Activated naive CD8-positive, alpha-beta T cell treated with anti-CD3 and anti-CD28 coated beads for 36 hours (primary cell): ENCODE measurements at regions not wholly inside any gene's neighbourhood (a gene's known extent, or its start where the extent isn't known, plus 50 kb on each side); places are given as distances from the start of the nearest gene placed in this dataset.

Experiments used
- DNase-seq: peaks from one replicate; pipeline ENCODE4 v3.0.0; 2021
- H3K27ac Mint-ChIP-seq: one replicate; pipeline ENCODE4 v1.8.0; 2022; ENCODE audit warnings: mild to moderate bottlenecking, moderate library complexity, mixed read lengths
- H3K27me3 Mint-ChIP-seq: one replicate; pipeline ENCODE4 v1.8.0; 2022; ENCODE audit warnings: mild to moderate bottlenecking, mixed read lengths
- H3K36me3 Mint-ChIP-seq: one replicate; pipeline ENCODE4 v1.8.0; 2021; ENCODE audit warnings: mild to moderate bottlenecking, mixed read lengths
- H3K4me1 Mint-ChIP-seq: one replicate; pipeline ENCODE4 v1.8.0; 2021; ENCODE audit warnings: mixed read lengths
- H3K4me3 Mint-ChIP-seq: one replicate; pipeline ENCODE4 v1.8.0; 2022; ENCODE audit warnings: mild to moderate bottlenecking, moderate library complexity, mixed read lengths
- H3K9me3 Mint-ChIP-seq: one replicate; pipeline ENCODE4 v1.8.0; 2022; ENCODE audit warnings: mixed read lengths

DNA sequence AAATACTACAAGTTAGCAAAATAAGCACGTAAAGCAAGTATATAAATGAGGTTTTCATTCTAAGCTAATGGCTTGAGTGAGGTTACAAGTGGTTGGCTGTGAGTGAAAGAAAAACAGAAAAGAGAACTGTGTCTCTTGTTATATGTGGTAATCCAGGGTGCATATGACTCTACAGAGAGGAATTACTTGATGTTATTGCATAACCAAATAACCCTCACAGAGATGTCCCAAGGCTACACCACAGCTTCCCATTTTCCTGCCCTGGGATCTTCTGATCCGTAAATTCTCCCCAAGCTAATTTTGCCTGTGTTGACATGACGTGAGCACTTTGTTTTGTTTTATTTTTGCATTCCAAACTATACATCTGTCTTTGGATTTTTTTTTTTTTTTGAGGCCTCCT, 470.0 kb upstream of the INTU start:
- H3K9me3 Mint-ChIP-seq, result peaks cover 4% of the 10 kb centered on the region
- no peak for DNase-seq
- no peak overlapping the region for H3K27ac Mint-ChIP-seq
- no peaks in the 10 kb centered on the region for H3K27me3 Mint-ChIP-seq
- no peaks in the 10 kb centered on the region for H3K4me1 Mint-ChIP-seq
- H3K36me3 Mint-ChIP-seq, result no peaks in the 10 kb centered on the region
- no peak overlapping the region for H3K4me3 Mint-ChIP-seq

- DNase-seq, result no peak
- no peaks in the 10 kb centered on the region for H3K36me3 Mint-ChIP-seq
- H3K27me3 Mint-ChIP-seq, result no peaks in the 10 kb centered on the region
- H3K27ac Mint-ChIP-seq, result no peak overlapping the region
- no peak overlapping the region for H3K4me3 Mint-ChIP-seq
- no peaks in the 10 kb centered on the region for H3K4me1 Mint-ChIP-seq
- H3K9me3 Mint-ChIP-seq, result peaks cover 2% of the 10 kb centered on the region
Observed at GRCh38 chr4:127165971-127166370, 466.8 kb upstream of the INTU start.

DNA sequence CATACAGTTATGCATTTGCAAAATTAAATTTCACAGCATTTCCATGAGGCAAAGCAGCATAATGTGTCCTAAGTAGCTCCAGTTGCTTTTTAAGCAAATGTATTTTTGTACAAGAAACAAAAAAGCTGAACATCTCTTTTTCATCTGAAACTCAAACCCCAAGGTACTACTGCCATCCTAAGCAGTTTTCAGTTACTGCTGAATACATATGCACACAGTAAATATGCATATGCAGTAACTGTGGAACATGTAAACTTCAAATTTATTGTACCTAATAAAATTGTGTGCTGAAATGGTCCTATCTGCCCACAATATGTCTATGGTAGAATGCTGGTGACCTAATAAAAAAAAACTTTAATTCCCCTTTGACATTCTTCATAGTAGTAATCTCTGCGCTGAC, 458.6 kb upstream of the INTU start:
- DNase-seq, result no peak
- no peaks in the 10 kb centered on the region for H3K36me3 Mint-ChIP-seq
- H3K4me1 Mint-ChIP-seq, result no peaks in the 10 kb centered on the region
- no peaks in the 10 kb centered on the region for H3K27me3 Mint-ChIP-seq
- no peak overlapping the region for H3K4me3 Mint-ChIP-seq
- no peaks in the 10 kb centered on the region for H3K9me3 Mint-ChIP-seq
- H3K27ac Mint-ChIP-seq, result no peak overlapping the region

- Mint-ChIP-seq H3K4me1 (no peaks in the 10 kb centered on the region), H3K27me3 (no peaks in the 10 kb centered on the region), H3K9me3 (no peaks in the 10 kb centered on the region), H3K36me3 (no peaks in the 10 kb centered on the region), H3K27ac (no peak overlapping the region), H3K4me3 (no peak overlapping the region)
- DNase-seq, result no peak
Observed at GRCh38 chr4:127174616-127175015, 458.1 kb upstream of the INTU start.

DNA sequence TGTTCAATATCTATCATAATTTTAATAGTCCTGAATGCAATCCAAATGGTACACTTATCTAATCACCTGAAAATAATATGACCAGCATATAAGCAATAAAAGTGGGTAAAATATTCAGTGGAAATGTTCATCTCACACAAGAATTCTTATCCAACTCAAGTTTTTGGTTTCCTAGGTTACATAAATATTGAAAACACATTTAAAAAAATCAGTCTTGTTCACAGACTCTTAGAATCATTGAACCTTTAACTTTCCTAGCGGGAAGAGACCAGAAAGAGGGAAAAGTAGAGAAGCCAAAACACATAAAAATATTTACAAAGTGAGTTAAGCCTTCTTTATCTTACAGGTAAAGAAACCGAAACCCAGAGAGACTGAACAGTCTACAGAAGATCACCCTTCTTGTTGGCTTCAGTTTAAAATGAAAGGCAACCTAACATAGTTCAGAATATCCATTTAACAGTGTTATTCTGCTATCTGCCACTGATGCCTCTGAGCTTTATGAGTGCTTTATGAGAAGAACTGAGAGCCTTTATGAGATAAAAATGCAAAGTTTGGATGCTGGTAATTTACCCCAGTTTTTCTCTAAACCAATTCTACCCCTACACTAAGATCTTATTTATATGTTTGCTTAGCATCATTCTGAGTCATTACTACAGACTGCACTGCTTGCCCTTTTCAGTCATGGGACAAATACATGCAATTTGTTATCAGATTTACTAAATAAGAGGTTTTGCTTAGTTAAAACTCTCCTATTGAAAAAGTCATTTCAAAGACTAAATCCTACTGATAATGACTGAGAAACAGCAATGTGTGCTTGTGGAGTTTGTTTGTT, 453.3 kb upstream of the INTU start:
- Mint-ChIP-seq H3K27ac (no peak overlapping the region), H3K9me3 (peaks cover 8% of the 10 kb centered on the region), H3K4me3 (no peak overlapping the region), H3K36me3 (no peaks in the 10 kb centered on the region), H3K27me3 (no peaks in the 10 kb centered on the region), H3K4me1 (no peaks in the 10 kb centered on the region)
- DNase-seq, result no peak

DNA sequence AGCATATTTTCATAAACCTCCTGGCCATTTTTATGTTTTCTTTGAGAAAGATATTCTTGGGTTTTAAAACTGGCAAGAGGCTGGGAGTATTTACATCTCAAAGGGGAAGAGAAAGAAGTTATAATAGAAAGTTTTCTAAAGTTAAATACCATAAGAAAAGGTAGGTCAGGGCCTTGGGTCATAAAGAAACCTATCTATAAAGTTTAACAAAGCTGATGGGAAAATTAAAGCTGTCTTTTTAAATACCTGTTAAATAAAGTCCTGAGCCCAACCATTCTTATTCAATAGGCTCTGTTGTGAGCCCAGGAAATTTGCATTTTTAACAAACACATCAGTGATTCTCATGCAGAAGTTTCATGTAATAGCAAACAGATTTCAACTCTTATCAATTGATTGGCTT, 451.8 kb upstream of the INTU start:
- H3K4me1 Mint-ChIP-seq, result no peaks in the 10 kb centered on the region
- H3K9me3 Mint-ChIP-seq, result peaks cover 9% of the 10 kb centered on the region
- DNase-seq, result no peak
- H3K4me3 Mint-ChIP-seq, result no peak overlapping the region
- H3K27me3 Mint-ChIP-seq, result no peaks in the 10 kb centered on the region
- no peaks in the 10 kb centered on the region for H3K36me3 Mint-ChIP-seq
- H3K27ac Mint-ChIP-seq, result no peak overlapping the region

- H3K36me3 Mint-ChIP-seq, result no peaks in the 10 kb centered on the region
- H3K27ac Mint-ChIP-seq, result no peak overlapping the region
- peaks cover 9% of the 10 kb centered on the region for H3K9me3 Mint-ChIP-seq
- no peaks in the 10 kb centered on the region for H3K27me3 Mint-ChIP-seq
- no peak for DNase-seq
- no peak overlapping the region for H3K4me3 Mint-ChIP-seq
- no peaks in the 10 kb centered on the region for H3K4me1 Mint-ChIP-seq
Observed at GRCh38 chr4:127182687-127183086, 450.1 kb upstream of the INTU start.

GRCh38 chr4:127188847-127189246, 443.9 kb upstream of the INTU start:
- H3K27ac Mint-ChIP-seq, result no peak overlapping the region
- H3K9me3 Mint-ChIP-seq, result peaks cover 6% of the 10 kb centered on the region
- DNase-seq, result no peak
- H3K4me1 Mint-ChIP-seq, result no peaks in the 10 kb centered on the region
- H3K36me3 Mint-ChIP-seq, result no peaks in the 10 kb centered on the region
- no peak overlapping the region for H3K4me3 Mint-ChIP-seq
- H3K27me3 Mint-ChIP-seq, result no peaks in the 10 kb centered on the region

GRCh38 chr4:127194281-127194680, 438.5 kb upstream of the INTU start:
- no peak overlapping the region for H3K4me3 Mint-ChIP-seq
- H3K27me3 Mint-ChIP-seq, result no peaks in the 10 kb centered on the region
- H3K4me1 Mint-ChIP-seq, result no peaks in the 10 kb centered on the region
- H3K36me3 Mint-ChIP-seq, result no peaks in the 10 kb centered on the region
- H3K9me3 Mint-ChIP-seq, result peaks cover 9% of the 10 kb centered on the region
- no peak for DNase-seq
- no peak overlapping the region for H3K27ac Mint-ChIP-seq

DNA sequence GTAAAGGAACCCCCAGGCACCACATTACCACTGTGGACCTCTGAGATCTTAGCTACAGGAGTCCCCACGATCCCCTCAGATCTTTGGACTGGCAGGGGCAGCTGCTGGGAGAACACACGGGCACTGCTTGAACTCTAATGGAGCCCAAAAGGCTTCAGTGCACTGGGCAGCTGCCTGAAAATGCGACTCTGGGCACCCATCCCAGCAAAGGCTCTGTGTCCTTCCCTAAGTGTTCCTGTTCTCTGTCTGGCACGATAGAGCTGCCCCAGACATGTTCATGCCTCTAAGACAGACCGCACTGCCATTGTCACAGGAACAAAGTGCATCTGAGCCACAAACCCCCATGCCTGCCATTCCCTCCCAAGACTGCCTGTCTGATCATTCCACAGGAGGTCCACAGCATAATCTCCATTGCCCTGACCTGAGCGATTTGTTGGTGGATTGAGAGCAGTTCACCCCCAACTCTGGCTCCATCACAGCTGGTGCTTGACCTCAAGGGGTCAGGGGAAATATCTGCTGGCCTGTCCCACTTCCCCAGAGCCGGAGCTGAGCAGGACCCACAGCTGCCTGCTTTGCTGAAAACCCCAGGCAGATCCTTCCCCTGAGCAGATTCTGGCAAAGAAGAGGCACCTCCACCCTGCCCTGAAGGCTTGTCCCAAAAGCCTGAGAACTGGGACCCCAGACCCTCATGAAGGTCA, 436.0 kb upstream of the INTU start:
- no peaks in the 10 kb centered on the region for H3K36me3 Mint-ChIP-seq
- no peak overlapping the region for H3K27ac Mint-ChIP-seq
- peaks cover 9% of the 10 kb centered on the region for H3K9me3 Mint-ChIP-seq
- H3K4me1 Mint-ChIP-seq, result no peaks in the 10 kb centered on the region
- no peak for DNase-seq
- no peaks in the 10 kb centered on the region for H3K27me3 Mint-ChIP-seq
- H3K4me3 Mint-ChIP-seq, result no peak overlapping the region

DNA sequence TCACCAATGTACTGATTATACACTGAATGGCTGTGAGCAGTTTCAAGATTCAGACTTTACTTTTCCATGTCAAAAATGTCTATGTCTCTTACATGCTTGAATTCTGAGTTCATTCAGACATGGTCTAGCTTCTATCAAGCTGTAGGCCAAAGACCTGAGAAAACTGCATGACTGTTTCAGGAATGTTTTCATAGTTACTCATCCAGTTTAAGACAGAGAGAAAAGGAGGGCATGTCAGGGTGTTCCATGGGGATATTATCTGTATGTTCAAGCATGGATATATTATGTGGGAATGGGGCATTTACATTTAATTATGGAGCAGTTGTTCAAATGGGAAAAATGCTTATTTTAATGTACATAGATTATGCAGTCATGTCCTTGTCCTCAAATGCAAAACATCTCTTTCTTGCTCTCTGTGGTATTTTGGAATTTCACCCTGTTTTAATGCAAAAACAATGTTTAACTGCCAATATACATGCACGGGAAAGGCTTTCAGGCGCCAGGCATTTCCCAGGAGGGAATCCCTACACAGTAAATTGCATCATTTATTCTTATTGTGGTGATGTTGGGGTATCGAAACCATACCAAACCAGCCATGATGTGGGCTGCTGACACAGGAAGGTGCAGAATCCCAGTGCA, 429.1 kb upstream of the INTU start:
- H3K4me3 Mint-ChIP-seq, result no peak overlapping the region
- H3K27ac Mint-ChIP-seq, result no peak overlapping the region
- H3K36me3 Mint-ChIP-seq, result no peaks in the 10 kb centered on the region
- peaks cover 3% of the 10 kb centered on the region for H3K9me3 Mint-ChIP-seq
- no peaks in the 10 kb centered on the region for H3K27me3 Mint-ChIP-seq
- no peak for DNase-seq
- H3K4me1 Mint-ChIP-seq, result no peaks in the 10 kb centered on the region

DNA sequence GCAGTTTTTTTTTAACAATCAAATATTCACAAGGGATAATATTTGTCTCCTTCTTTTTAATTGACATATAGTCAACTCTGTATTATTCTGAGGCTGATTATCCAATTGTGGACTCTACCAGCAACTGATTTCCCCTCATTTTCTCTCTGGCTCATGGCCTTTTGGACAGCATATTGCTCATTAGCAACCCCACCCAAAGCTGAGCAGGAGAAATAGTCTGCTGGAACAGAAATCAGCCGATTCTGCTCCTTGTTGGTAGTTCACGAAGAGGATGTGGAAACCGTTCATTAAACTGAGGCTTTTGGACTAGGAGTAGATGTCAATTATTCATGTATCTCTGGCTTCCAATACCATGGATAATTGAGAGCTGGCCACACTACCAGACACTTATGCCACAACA, 428.4 kb upstream of the INTU start:
- H3K4me3 Mint-ChIP-seq, result no peak overlapping the region
- H3K27ac Mint-ChIP-seq, result no peak overlapping the region
- H3K4me1 Mint-ChIP-seq, result no peaks in the 10 kb centered on the region
- H3K27me3 Mint-ChIP-seq, result no peaks in the 10 kb centered on the region
- DNase-seq, result no peak
- H3K9me3 Mint-ChIP-seq, result peaks cover 2% of the 10 kb centered on the region
- no peaks in the 10 kb centered on the region for H3K36me3 Mint-ChIP-seq

DNA sequence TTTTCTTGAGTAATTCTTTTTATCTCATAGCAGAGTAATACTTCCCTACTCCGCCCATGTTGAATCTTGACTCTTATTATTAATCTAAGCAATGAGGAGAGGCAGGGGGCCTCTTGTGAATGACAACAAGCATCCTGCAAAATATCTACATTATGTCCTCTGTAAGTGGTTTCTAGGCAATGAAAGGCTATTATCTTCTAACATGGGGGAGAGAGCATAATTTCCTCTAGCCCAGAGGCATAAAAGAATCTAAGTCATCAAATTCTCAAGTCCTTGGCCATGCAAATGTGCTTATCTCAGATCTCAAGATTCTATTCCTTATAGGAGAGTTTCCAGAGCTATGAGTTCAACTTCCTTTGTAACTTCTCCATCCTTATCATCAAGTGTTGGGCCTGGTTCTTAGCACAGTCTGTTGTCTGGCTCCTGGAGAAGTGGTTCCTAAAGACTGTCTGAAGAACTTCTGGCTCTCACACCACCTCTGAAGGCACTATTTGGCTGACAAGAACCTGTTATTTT, 423.1 kb upstream of the INTU start:
- no peaks in the 10 kb centered on the region for H3K4me1 Mint-ChIP-seq
- DNase-seq, result no peak
- H3K27me3 Mint-ChIP-seq, result no peaks in the 10 kb centered on the region
- H3K4me3 Mint-ChIP-seq, result no peak overlapping the region
- no peak overlapping the region for H3K27ac Mint-ChIP-seq
- no peaks in the 10 kb centered on the region for H3K36me3 Mint-ChIP-seq
- peaks cover 2% of the 10 kb centered on the region for H3K9me3 Mint-ChIP-seq

GRCh38 chr4:127210893-127211649, 421.7 kb upstream of the INTU start:
- DNase-seq, result no peak
- peaks cover 2% of the 10 kb centered on the region for H3K9me3 Mint-ChIP-seq
- H3K36me3 Mint-ChIP-seq, result no peaks in the 10 kb centered on the region
- no peaks in the 10 kb centered on the region for H3K27me3 Mint-ChIP-seq
- no peak overlapping the region for H3K27ac Mint-ChIP-seq
- H3K4me3 Mint-ChIP-seq, result no peak overlapping the region
- H3K4me1 Mint-ChIP-seq, result no peaks in the 10 kb centered on the region
